ENCODE measurements at regions not wholly inside any gene's neighbourhood (a gene's known extent, or its start where the extent isn't known, plus 50 kb on each side); places are given as distances from the start of the nearest gene placed in this dataset.

DNA sequence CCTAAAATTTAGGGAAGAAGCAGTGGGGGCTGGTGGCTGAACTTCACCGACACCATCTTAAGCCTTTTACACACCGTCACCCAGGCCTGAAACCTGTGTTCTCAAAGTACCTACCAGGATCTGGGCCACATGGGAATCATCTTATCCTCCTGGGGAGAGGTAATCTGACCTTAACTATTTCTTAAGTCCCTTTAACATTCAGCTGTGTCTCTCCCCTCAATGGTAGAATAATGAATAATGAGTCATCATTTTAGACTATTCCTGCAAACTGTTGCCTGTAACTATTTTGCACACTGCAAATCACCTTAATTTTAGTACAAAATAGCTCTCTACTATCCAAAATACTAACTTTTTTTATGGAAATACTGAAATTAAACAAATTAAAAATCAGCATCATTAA, 149.4 kb upstream of the KLF7 start:
- TF ChIP-seq, protein P1, sequence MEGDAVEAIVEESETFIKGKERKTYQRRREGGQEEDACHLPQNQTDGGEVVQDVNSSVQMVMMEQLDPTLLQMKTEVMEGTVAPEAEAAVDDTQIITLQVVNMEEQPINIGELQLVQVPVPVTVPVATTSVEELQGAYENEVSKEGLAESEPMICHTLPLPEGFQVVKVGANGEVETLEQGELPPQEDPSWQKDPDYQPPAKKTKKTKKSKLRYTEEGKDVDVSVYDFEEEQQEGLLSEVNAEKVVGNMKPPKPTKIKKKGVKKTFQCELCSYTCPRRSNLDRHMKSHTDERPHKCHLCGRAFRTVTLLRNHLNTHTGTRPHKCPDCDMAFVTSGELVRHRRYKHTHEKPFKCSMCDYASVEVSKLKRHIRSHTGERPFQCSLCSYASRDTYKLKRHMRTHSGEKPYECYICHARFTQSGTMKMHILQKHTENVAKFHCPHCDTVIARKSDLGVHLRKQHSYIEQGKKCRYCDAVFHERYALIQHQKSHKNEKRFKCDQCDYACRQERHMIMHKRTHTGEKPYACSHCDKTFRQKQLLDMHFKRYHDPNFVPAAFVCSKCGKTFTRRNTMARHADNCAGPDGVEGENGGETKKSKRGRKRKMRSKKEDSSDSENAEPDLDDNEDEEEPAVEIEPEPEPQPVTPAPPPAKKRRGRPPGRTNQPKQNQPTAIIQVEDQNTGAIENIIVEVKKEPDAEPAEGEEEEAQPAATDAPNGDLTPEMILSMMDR (IDR thresholded peaks at IDR 0.05): no peak
- TF ChIP-seq POLR2A (IDR thresholded peaks at IDR 0.05) (no peak), EP300 (IDR thresholded peaks at IDR 0.05) (no peak)

All from stomach (tissue), 4 donors.